ENCODE measurements at regions not wholly inside any gene's neighbourhood (a gene's known extent, or its start where the extent isn't known, plus 50 kb on each side); places are given as distances from the start of the nearest gene placed in this dataset.

GRCh38 chr3:197356275-197356674 lies 57.9 kb upstream of the DLG1 start:
- Mint-ChIP-seq H3K4me3 (no peak overlapping the region), H3K4me1 (no peaks in the 10 kb centered on the region), H3K36me3 (no peaks in the 10 kb centered on the region), H3K27me3 (ENCODE audit: low read depth in 3 of 3) (peaks cover 0 to 6% (median 5%) of the 10 kb centered on the region in 3 donors), H3K27ac (no peak overlapping the region), H3K9me3 (peaks cover 12 to 29% (median 23%) of the 10 kb centered on the region in 7 donors)
- intact Hi-C loops (cut with micrococcal nuclease): no loop called here
- no peaks in the 10 kb centered on the region for H3K79me2 ChIP-seq (ENCODE audit: insufficient read depth, low read length)
- DNase-seq: no peak
- no peak overlapping the region for H2AFZ ChIP-seq (ENCODE audit: insufficient read depth, low read depth, low read length, poor library complexity, severe bottlenecking)
- no peaks in the 10 kb centered on the region for H3K27me3 ChIP-seq (ENCODE audit: control insufficient read depth in 2 of 2, insufficient read depth in 2 of 2, low read length in 2 of 2)
- 95% methylated on average over 10 of the region's 14 CpGs for WGBS (ENCODE audit: insufficient coverage)
- H3K9ac ChIP-seq (ENCODE audit: insufficient read depth, low read length, poor library complexity, severe bottlenecking): no peak overlapping the region
- H3K4me3 ChIP-seq (replicated peaks in 1 of 3; ENCODE audit: low read depth in 2 of 3, low read length in 3 of 3): no peak overlapping the region
- no peaks in the 10 kb centered on the region for H3K4me1 ChIP-seq (ENCODE audit: control insufficient read depth in 1 of 2, insufficient read depth in 2 of 2, low read length in 2 of 2)
- H3K4me2 ChIP-seq (replicated peaks; ENCODE audit: extremely low read depth, low read length, poor library complexity, severe bottlenecking): no peak overlapping the region
- peaks cover 18 to 19% of the 10 kb centered on the region in 2 donors for H3K9me3 ChIP-seq (replicated peaks in 1 of 2; ENCODE audit: control insufficient read depth in 1 of 2, insufficient read depth in 1 of 2, low read length in 2 of 2)
- H3K36me3 ChIP-seq (replicated peaks in 1 of 2; ENCODE audit: control insufficient read depth in 1 of 2, insufficient read depth in 2 of 2, low read length in 2 of 2): no peaks in the 10 kb centered on the region
- no peaks in the 10 kb centered on the region for H4K20me1 ChIP-seq (ENCODE audit: insufficient read depth, low read length)
- no peak for TF ChIP-seq CTCF (IDR thresholded peaks at IDR 0.05)
- no peak overlapping the region for H3K27ac ChIP-seq (ENCODE audit: low read depth in 1 of 2, low read length in 2 of 2)

GRCh38 chr3:197355713-197356112 lies 57.3 kb upstream of the DLG1 start:
- Mint-ChIP-seq H3K27me3 (ENCODE audit: low read depth in 3 of 3) (peaks cover 0 to 6% (median 5%) of the 10 kb centered on the region in 3 donors), H3K9me3 (peaks cover 7 to 23% (median 17%) of the 10 kb centered on the region in 7 donors), H3K4me3 (no peak overlapping the region), H3K36me3 (no peaks in the 10 kb centered on the region), H3K27ac (no peak overlapping the region), H3K4me1 (no peaks in the 10 kb centered on the region)
- Histone ChIP-seq H3K27ac (ENCODE audit: low read depth in 1 of 2, low read length in 2 of 2) (no peak overlapping the region), H4K20me1 (ENCODE audit: insufficient read depth, low read length) (no peaks in the 10 kb centered on the region), H3K79me2 (ENCODE audit: insufficient read depth, low read length) (no peaks in the 10 kb centered on the region), H3K9me3 (replicated peaks in 1 of 2; ENCODE audit: control insufficient read depth in 1 of 2, insufficient read depth in 1 of 2, low read length in 2 of 2) (peaks cover 17 to 18% of the 10 kb centered on the region in 2 donors), H3K4me1 (ENCODE audit: control insufficient read depth in 1 of 2, insufficient read depth in 2 of 2, low read length in 2 of 2) (no peaks in the 10 kb centered on the region), H3K27me3 (ENCODE audit: control insufficient read depth in 2 of 2, insufficient read depth in 2 of 2, low read length in 2 of 2) (no peaks in the 10 kb centered on the region), H3K36me3 (replicated peaks in 1 of 2; ENCODE audit: control insufficient read depth in 1 of 2, insufficient read depth in 2 of 2, low read length in 2 of 2) (no peaks in the 10 kb centered on the region), H3K4me3 (replicated peaks in 1 of 3; ENCODE audit: low read depth in 2 of 3, low read length in 3 of 3) (no peak overlapping the region), H3K9ac (ENCODE audit: insufficient read depth, low read length, poor library complexity, severe bottlenecking) (no peak overlapping the region), H3K4me2 (replicated peaks; ENCODE audit: extremely low read depth, low read length, poor library complexity, severe bottlenecking) (no peak overlapping the region), H2AFZ (ENCODE audit: insufficient read depth, low read depth, low read length, poor library complexity, severe bottlenecking) (no peak overlapping the region)
- intact Hi-C loops (cut with micrococcal nuclease): no loop called here
- no peak for DNase-seq
- TF ChIP-seq CTCF (IDR thresholded peaks at IDR 0.05): no peak
- no CpG with 5 or more reads among the region's 1 CpG for WGBS (ENCODE audit: insufficient coverage)
